ENCODE measurements at regions not wholly inside any gene's neighbourhood (a gene's known extent, or its start where the extent isn't known, plus 50 kb on each side); places are given as distances from the start of the nearest gene placed in this dataset.
"Not testable (repeated sequence)": the region's sequence is repeated elsewhere in the genome, so short reads cannot be mapped to it uniquely, and the experiment has no call there.

DNA sequence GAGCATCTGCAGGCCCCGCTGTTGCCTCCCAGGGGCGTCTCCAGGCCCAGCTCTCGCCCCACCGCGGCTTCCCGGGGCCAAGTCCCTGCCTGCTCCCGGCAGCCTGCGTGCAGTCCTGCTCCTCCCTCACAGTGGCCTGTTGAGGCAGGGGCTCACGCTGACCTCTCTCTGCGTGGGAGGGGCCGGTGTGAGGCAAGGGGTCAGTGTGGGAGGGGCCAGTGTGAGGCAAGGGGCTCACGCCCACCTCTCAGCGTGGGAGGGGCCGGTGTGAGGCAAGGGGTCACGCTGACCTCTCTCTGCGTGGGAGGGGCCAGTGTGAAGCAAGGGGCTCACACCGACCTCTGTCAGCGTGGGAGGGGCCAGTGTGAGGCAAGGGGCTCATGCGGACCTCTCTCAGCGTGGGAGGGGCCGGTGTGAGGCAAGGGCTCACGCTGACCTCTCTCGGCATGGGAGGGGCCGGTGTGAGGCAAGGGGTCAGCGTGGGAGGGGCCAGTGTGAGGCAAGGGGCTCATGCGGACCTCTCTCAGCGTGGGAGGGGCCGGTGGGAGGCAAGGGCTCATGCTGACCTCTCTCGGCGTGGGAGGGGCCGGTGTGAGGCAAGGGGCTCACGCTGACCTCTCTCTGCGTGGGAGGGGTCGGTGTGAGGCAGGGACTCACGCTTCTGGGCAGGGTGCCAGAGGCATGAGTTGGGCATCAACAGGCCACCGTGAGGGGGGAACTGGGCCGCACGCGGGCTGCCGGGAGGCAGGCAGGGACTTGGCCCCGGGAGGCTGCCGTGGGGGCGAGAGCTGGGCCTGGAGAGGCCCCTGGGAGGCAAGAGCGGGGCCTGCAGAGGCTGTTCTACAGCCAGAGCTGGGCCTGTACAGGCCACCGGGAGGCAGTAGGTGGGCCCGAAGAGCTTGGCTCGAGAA, 120.6 kb downstream of the SEPTIN14 start:
- not testable (repeated sequence) for TF ChIP-seq CTCF (conservative IDR thresholded peaks at IDR 0.05; ENCODE audit: low read length); EZH2phosphoT487 (IDR thresholded peaks at IDR 0.05; ENCODE audit: borderline replicate concordance)

Measured in Loucy (cell line).